Putamen (tissue), 1 donor: ENCODE measurements at regions not wholly inside any gene's neighbourhood (a gene's known extent, or its start where the extent isn't known, plus 50 kb on each side); places are given as distances from the start of the nearest gene placed in this dataset.
A peak's percentile ranks its signal among the peaks of the same experiment; 100 is the strongest.
"Not testable (repeated sequence)": the region's sequence is repeated elsewhere in the genome, so short reads cannot be mapped to it uniquely, and the experiment has no call there.

Experiments
- DNase-seq: peaks from one replicate; pipeline ENCODE4 v3.0.0-alpha.2; 2016; ENCODE audit warnings: low spot score

DNA sequence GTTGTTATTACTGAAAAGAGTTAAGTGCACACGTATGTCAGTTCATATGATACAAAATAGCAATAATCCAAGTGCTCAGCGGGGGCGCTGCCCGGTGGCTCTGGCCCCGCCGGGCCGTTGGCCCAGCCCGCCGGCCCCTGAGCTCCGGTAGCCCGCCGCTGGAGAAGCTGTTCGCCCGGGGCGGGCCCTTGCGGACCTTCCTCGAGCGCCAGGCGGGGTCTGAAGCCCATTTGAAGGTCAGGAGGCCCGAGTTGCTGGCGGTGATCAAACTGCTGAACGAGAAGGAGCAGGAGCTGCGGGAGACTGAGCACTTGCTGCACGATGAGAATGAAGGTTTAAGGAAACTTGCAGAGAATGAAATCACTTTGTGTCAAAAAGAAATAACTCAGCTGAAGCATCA, 599.0 kb downstream of the TRIML1 start:
- not testable (repeated sequence) for DNase-seq

GRCh38 chr4:188740172-188740571, 600.9 kb downstream of the TRIML1 start:
- not testable (repeated sequence) for DNase-seq

- DNase-seq: not testable (repeated sequence)
These were observed 601.5 kb downstream of the TRIML1 start for GRCh38 chr4:188740791-188741190.

- DNase-seq: no peak
These were observed 615.2 kb downstream of the TRIML1 start for GRCh38 chr4:188754372-188755002.

- DNase-seq: no peak
These were observed 628.3 kb downstream of the TRIML1 start for GRCh38 chr4:188767496-188767895.

GRCh38 chr4:188778905-188779304, 639.7 kb downstream of the TRIML1 start:
- DNase-seq: no peak

DNA sequence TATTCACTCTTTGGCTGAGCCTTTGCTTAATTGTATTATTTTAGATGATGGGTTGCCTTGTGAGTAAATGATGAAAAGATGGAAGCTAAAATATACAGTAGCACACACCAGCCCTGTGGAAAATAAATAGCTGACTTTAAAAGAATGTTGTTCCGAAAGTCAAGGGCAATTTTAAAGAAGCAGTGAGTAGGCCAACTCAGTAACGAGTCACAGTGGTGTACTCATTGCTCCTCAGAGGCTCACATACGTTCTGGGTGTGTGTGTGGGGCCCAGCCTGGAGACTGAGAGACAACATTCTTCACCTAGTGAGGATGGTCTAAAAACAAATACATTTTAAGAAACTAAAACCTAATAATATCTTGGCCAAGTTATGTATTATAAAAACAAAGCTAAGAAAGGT, 640.3 kb downstream of the TRIML1 start:
- no peak for DNase-seq

- no peak for DNase-seq
These were observed 640.8 kb downstream of the TRIML1 start for GRCh38 chr4:188780028-188780427.

DNA sequence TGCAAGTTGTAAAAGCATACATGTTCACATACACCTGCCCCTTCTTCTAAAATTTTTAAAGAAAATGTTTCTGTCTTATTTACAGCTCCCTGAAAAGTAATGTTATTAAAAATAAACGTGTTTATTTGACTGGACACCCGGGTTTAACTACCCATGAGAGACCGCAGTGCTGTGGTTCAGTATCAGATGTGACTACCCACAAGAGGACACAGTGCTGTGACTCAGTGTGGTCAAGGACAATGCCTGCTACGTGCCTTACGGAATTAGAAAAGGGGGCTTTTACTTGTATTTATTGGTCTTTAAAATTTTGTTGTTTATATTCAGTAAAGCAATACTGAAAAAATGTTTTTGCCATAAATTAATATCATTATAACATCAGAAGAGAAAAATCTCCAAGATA, 641.4 kb downstream of the TRIML1 start:
- no peak for DNase-seq

- DNase-seq: peak; percentile 1
These were observed 642.4 kb downstream of the TRIML1 start for GRCh38 chr4:188781655-188782054.

- DNase-seq: no peak
These were observed 643.9 kb downstream of the TRIML1 start for GRCh38 chr4:188783175-188783574.

- no peak for DNase-seq
These were observed 644.4 kb downstream of the TRIML1 start for GRCh38 chr4:188783606-188784160.

DNA sequence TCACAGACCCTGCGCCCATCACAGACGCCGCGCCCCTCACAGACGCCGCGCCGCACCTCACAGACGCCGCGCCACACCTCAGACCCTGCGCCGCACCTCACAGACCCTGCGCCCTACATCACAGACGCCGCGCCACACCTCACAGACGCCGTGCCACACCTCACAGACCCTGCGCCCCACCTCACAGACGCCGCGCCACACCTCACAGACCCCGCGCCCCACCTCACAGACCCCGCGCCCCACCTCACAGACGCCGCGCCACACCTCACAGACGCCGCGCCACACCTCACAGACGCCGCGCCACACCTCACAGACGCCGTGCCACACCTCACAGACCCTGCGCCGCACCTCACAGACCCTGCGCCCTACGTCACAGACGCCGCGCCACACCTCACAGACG, 657.4 kb downstream of the TRIML1 start:
- not testable (repeated sequence) for DNase-seq

DNA sequence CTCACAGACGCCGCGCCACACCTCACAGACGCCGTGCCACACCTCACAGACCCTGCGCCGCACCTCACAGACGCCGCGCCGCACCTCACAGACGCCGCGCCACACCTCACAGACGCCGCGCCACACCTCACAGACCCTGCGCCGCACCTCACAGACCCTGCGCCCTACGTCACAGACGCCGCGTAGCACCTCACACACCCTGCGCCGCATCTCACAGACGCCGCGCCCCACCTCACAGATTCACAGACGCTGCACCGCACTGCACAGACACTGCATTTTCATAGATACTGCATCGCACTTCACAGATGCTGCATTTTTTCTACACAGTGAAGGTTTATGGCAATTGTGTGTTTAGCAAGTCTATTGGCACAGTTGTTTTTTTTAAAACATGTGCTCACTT, 657.8 kb downstream of the TRIML1 start:
- not testable (repeated sequence) for DNase-seq

DNA sequence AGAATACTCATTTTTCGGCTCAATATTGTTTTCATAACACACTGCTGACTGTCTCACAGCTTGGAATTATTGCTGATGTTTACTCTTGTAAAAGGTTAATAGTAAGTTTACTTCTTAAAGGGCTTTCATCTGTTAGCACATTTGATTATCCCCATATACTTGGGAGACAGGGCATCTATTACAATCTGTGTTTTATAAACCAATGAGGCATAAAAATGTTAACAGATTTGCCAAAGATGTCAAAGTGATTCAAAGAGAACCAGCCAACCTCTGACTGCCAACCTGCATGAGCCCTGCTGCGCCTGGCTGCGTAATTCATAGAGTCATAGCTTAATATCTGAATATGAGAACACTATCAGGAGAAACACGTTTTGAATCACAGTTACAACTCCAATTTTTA, 665.6 kb downstream of the TRIML1 start:
- DNase-seq: no peak

GRCh38 chr4:188811121-188811520, 671.9 kb downstream of the TRIML1 start:
- no peak for DNase-seq

GRCh38 chr4:188812644-188813043, 673.4 kb downstream of the TRIML1 start:
- no peak for DNase-seq

- DNase-seq: no peak
These were observed 679.1 kb downstream of the TRIML1 start for GRCh38 chr4:188818300-188818699.

DNA sequence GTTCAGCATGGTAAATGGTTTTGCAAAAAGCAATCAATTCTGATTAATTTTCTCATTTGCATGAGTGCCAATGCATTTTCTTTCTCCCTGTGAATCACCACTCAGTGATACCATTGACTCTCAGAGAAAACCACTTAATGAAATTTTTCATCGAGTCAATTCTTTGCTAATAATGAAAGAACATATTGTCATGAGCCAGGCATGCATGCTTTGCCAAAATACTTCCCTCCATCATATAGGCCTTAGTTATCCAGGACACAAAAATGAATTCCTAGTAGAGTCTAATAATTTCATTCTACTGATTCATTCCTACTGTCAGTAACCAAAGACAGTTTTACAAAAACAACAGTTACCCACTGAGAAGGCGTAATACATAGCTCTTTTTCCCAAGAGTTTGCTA, 680.0 kb downstream of the TRIML1 start:
- DNase-seq: no peak

DNA sequence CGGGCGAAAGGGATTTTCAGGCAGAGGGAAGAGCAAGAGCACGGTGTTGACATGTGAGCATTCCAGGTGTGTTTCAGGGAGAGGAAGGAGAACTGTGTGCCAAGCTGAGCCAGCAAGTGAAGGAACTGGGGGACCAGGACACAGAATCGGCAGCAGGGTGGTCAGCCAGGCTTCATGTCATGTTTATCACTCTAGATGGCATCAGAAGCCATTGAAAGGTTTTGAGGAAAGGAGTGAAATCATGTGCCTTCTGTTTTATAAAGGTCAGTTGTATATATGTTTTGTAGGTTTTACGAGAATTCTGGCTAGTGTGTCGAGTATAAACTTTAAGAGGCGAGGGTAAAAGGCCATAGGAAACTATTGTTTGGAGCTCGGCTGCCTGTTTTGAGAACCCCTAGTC, 682.3 kb downstream of the TRIML1 start:
- no peak for DNase-seq

DNA sequence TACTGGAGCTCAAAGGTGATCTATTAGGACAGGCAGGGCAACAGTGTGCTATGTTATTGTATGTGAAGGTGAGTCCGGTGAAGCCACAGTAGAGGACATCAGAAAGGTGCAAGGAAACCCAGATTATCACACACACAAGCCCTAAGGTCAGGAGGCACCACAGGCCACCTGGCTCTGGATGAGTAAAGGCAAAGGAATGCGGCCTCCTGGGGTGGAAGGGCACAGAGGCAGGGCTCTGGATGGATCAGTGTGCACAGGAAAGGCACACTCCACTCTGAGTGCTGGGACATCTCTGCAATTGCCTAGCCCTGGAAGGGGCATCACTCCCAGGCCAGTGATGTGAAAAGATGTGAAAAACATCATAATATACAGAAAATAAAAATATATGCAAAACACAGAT, 683.5 kb downstream of the TRIML1 start:
- no peak for DNase-seq

- DNase-seq: no peak
These were observed 685.3 kb downstream of the TRIML1 start for GRCh38 chr4:188824553-188824952.

DNA sequence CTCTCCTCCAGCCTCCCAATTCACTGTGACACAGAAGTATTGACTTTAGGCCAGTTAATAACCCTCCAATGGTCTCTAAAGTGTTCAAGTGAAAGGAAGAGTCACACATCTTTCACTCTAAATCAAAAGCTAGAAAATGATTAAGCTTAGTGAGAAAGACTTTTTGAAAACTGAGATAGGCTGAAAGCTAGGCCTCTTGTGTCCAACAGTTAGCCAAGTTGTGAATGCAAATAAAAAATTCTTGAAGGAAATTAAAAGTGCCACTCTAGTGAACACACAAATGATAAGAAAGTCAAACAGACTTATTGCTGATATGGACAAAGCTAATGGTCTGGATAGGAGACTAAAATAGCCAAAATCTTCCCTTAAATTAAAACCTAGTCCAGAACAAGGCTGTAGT, 687.2 kb downstream of the TRIML1 start:
- no peak for DNase-seq

DNA sequence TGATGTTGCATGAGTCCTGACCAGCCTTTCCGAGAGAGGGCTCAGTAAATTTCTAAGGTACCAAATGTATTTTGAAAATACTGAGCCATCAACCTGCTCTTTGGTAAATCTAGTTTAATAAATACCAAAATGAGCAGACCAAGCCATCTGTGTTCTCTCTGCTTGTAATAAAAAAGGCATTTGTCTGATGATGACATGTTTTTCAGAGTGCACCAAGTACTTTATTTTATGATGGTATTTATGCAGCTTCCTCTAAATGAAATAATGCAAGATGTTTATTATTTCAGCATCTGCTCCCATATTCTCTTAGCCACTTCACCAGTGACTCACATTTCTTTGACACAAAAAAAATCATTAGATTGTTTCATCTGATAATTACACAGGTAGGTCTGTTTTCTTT, 700.5 kb downstream of the TRIML1 start:
- DNase-seq: no peak
